HG02642 (cell line): ENCODE measurements at regions not wholly inside any gene's neighbourhood (a gene's known extent, or its start where the extent isn't known, plus 50 kb on each side); places are given as distances from the start of the nearest gene placed in this dataset.

Source experiments
- ATAC-seq: cut with Tn5 transposase; IDR thresholded peaks from one replicate; pipeline ENCODE4 v1.9.1; 2021; ENCODE audit warnings: mild to moderate bottlenecking; ENCODE audit not compliant: unreplicated experiment, poor library complexity

DNA sequence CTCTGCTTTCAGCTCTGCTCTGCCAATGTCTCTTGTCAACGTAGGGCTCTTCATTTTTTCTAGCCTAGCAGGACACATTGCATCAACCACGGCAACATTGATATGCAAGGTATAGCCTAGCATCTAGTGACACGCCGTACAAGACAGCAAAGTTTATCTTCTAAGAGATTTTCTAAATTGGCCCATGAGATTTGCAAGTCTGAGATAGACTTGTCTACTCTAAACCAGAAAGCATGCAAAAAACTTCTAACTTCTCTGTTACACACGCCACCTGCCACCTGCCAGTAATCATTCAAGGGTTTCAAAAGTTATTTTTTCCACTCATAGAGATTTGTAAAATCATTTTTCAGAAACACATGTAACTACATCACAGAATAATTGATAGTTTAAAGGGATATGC is 1265.7 kb downstream of the C4orf33 start:
- ATAC-seq, result no peak

DNA sequence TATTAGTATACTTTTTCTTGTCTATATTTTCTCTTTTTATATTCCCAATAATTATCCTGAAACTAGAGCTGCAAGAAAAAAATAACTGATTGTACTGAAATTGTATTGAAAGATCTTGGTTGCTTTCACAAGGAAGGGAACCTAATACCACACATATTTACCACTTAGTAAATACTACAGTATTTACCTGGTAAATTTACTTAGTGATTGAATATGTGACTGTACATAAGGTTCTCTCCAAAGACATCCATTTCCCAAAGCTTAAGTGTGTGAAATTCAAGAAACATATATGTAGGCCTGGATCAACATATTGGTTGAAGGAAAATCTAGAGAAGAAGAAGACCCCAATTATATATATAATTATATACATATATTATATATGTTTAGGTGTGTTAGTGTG is 1272.7 kb downstream of the C4orf33 start:
- no peak for ATAC-seq

GRCh38 chr4:130393231-130393630 is 1297.3 kb downstream of the C4orf33 start:
- no peak for ATAC-seq

DNA sequence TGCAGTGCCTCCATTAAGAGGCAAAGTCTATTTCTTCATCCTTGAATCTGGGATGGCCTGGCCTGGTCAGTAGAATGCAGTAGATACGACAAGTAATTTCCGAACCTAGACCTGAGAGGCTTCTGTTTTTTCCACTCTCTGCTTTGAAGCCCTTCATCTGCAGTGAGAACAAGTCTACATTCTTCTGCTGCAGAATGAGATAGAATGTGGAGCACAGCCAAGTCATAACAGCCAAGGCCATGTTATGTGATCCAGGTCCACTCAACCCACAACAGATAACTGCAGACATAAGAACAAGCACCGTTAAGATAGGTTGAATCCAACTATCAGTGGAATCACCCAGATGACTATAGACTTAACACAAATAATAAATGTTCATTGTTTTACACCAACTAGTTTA is 1297.7 kb downstream of the C4orf33 start:
- ATAC-seq, result no peak

DNA sequence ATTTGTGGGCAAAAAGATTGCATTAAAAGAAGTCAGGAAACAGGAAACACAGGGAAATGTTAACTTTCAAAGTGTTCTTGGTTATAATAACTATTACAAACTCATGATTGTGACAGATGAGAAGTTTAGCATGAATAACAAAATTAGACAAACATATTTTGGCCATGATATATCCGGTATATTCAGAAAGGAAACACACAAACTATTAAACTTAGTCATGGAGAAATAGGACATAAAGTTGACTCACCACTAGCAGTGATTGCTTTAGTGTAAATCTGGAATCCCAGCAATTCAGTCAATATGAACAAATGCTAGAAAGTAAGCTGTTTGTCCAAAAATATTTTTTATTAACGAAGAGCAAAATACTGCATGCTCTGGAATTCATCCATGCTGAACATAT is 1299.9 kb downstream of the C4orf33 start:
- ATAC-seq, result no peak

DNA sequence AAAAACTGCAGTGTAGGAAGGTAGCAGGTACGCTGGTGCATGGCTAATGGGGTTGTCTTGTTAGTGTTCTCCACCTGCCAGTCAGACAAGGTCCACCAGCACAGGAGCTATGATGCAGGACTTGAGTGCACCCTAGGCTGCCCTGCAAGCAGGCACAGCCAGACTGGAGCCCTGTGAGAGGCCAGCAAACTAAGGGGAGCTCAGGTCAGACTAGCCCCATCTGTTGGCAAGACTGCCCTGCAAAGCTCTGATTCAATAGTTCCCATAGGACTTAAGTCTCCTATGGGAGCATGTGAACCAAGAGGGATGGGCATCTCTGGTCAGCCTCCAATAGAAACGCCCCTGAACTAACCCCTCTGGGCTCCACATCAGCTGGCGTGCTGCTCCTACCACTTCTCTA is 1307.3 kb downstream of the C4orf33 start:
- no peak for ATAC-seq

DNA sequence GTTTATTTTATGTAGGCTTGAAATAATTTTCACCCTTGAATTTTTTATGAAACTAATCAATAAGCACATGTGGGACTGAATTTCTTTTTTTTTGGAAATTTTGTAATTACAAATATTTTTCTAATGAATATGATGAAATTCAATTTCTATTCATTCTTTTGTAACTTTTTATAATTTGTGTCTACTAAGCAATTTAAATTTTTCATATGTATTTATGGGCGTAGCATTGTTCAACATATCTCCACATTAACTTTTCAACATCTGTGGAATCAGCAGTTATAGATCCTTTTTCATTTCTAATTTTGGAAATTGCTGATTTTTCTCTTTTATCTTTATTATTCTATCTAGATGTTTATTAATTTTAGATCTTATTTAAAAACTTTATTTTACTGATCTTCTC is 1320.3 kb downstream of the C4orf33 start:
- ATAC-seq, result no peak

DNA sequence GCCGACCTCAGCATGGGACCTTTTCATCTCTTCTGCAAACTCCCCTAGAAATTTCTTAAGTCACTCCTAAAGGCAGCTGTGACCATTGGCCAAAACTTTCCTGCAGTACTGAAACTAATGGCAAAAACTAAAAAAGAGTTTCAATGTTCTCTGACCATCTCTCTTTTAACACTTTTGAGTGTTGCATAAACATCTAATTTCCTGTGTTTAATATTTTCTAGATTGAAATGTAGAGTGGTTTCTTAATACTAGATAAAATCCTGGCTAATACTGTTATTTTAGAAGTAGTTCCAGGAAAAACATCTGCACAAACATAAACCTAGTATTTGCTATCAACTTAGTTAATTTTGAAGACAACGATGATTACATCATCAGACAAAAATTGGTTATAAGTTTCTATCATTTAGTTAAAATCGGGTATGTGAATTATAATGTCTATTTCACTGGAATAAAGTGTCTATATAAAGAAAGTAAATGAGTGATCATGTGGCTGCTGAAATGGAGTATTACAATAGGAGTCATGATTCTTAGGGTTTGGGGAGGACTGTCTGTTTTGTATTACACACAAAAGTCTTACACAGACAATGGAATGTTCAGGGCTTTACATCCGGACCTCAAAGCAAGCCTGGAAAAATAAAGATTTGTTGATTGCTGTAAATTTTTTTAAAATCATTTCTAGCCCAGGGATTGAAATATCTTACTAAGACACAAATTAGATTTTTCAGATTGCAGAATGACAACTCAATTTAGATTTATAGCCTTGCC is 1323.4 kb downstream of the C4orf33 start:
- no peak for ATAC-seq

- no peak for ATAC-seq
These were observed 1326.3 kb downstream of the C4orf33 start for GRCh38 chr4:130422261-130422660.

GRCh38 chr4:130424211-130424610 is 1328.3 kb downstream of the C4orf33 start:
- no peak for ATAC-seq

DNA sequence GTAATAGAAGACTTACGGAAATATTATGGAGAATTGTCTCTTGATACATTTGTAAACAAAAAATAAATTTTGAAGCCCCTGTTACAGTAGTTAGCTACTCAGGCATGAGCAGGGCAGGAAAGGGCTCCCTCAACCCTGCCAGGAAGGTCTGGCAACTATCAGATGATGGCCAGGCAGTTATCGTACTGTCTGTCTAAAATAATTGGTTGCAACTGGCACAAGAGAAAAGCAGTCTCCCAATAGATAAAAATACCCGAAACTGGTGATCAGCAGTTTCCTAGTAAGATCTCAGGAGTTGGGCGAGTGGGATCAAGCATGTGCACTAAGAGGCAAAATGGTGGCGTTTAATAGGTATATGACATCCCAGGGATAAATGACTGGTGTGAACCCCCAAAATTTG is 1336.3 kb downstream of the C4orf33 start:
- no peak for ATAC-seq

DNA sequence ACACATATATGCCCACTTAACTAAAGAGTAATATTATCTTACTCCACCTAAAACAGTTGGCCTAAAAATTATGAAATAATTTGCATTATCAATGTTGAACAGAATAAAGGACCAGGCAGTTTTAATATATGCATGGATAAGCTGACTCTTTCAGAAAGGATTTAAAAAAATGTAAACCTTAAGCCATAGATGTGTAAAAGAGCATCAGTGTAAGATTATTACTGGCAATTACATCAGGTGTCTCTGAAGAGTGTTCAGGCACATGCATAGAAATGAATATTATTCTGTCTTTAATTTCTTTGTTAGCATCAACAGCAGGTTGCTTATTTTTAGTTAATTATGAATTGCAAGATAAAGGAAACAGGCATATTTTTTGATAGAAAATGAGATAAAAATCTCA is 1353.8 kb downstream of the C4orf33 start:
- no peak for ATAC-seq

DNA sequence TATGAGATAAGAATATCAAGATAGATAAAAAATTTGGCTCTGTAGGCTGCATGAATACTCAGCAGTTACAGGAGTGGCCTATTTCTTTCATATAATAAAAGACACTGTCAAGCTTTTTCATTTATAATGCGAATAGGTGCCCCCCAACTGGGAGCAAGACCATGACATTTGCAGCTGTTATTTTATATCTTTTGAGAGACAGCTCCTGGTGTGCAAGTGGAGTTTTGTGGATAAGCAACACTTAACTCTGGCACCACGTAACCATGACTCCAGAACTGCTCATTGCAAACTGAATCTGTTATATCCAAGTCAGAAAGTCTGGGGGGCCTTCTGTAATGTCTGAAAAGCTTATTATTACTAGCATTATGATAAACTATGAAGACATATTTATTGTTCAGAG is 1372.4 kb downstream of the C4orf33 start:
- ATAC-seq, result no peak

GRCh38 chr4:130478406-130478805 is 1382.5 kb downstream of the C4orf33 start:
- no peak for ATAC-seq

- ATAC-seq, result no peak
These were observed 1383.1 kb downstream of the C4orf33 start for GRCh38 chr4:130479020-130479419.

DNA sequence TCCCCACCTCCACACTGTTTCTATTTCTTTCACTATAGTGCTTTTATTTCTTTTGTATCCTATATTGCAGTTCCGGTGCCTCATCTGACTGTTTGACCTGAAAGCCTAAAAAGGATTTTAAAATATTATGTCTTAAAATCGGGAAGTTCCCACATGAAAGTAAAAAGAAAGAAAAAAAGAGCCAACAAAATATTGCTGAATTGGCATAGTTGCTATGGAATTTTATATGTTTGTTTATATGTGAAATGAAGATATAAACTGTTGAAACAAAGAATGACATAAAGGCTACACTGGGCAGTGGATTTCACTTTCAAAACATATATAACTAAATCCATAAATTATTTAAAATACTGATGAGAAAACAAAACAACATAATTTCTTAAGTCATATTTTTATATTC is 1383.7 kb downstream of the C4orf33 start:
- ATAC-seq, result no peak

DNA sequence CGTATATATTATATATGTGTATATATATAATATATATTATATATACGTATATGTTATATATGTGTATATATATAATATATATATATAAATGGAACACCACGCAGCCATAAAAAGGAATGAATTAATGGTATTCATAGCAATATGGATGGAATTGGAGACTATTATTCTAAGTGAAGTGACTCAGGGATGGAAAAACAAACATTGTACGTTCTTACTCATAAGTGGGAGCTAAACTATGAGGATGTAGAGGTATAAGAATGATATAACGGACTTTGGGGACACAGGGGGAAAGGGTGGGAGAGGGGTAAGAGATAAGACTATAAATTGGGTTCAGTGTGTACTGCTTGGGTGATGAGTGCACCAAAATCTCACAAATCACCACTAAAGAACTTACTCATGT is 1388.9 kb downstream of the C4orf33 start:
- no peak for ATAC-seq

GRCh38 chr4:130485371-130485770 is 1389.4 kb downstream of the C4orf33 start:
- no peak for ATAC-seq

- no peak for ATAC-seq
These were observed 1390.2 kb downstream of the C4orf33 start for GRCh38 chr4:130486186-130486585.

DNA sequence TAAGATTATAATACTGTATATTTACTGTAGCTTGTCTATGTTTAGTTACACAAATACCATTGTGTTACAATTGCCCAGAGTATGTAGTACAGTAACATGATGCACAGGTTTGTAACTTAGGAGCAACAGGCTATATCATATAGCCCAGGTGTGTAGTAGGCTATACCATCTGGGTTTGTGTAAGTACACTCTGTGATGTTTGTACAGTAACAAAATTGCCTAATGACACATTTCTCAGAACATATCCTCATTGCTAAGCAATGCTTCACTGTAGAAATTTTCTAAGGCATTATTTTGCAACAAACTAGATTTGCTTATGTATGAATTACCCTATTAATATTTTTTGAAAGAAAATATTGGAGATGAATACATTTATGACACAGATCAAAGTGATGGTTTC is 1390.9 kb downstream of the C4orf33 start:
- ATAC-seq, result no peak

DNA sequence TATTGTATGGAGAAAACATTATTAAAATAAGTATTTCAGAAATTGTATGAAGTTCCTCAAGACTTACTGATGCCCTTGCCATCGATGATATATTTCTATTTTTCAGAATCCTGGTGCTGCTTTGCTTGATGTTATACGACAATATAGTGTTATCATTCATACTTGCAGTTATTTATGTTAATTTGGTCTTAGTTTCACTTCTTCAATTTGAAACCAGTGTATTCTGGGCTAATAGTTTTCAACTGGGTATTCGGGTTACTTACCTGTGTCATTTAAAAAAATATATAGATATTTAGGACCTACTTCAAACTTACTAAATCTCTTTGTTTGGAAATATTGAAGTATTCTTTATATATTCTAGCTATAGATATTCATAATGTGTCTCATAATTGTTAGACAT is 1414.7 kb downstream of the C4orf33 start:
- ATAC-seq, result no peak

GRCh38 chr4:130511776-130512175 is 1415.8 kb downstream of the C4orf33 start:
- no peak for ATAC-seq

GRCh38 chr4:130524057-130524456 is 1428.1 kb downstream of the C4orf33 start:
- no peak for ATAC-seq
